ENCODE measurements at regions not wholly inside any gene's neighbourhood (a gene's known extent, or its start where the extent isn't known, plus 50 kb on each side); places are given as distances from the start of the nearest gene placed in this dataset.

DNA sequence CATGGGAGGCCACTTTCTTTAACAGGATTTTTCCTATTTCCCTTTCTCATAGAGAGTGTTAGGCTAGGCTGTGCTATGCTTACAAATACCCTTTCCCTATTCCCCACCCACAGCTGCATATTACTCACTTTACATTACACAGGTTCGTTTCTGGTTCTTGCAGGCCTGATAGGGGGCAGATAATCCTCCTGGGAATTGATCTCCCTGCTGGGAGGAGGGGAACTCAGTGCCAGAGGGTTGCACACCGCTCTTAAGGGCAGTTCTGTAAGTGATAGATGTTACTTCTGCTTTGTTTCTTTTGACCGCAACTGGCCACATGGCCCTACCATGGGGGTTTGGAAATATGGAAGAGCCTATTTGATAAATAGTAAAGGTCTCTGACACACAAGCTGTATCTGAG lies 54.0 kb upstream of the NTRK2 start:
- no peak overlapping the region for H3K9ac ChIP-seq (ENCODE audit: low read depth, low read length)

More for the DNA sequence above, 54.0 kb upstream of the NTRK2 start:
- Histone ChIP-seq H3K36me3 (ENCODE audit: control insufficient read depth, insufficient read depth, low read length) (no peaks in the 10 kb centered on the region), H2BK120ac (ENCODE audit: low read depth, low read length) (no peak overlapping the region), H3K18ac (ENCODE audit: low read depth, low read length) (no peak overlapping the region), H4K5ac (ENCODE audit: low read depth, low read length) (no peak overlapping the region), H2BK20ac (ENCODE audit: low read depth, low read length) (no peak overlapping the region), H3K9me3 (ENCODE audit: control insufficient read depth, insufficient read depth, low read length) (peaks cover 6% of the 10 kb centered on the region), H3K4me3 (ENCODE audit: insufficient read depth, low read depth, low read length) (no peak overlapping the region), H3K79me1 (ENCODE audit: low read depth in 1 of 2, low read length in 2 of 2) (no peaks in the 10 kb centered on the region), H2BK15ac (ENCODE audit: low read depth, low read length) (no peak overlapping the region), H2BK5ac (ENCODE audit: low read depth, low read length, poor library complexity, severe bottlenecking) (no peak overlapping the region), H2AFZ (replicated peaks; ENCODE audit: low read length, poor library complexity) (no peak overlapping the region), H3K27ac (ENCODE audit: insufficient read depth, low read length) (no peak overlapping the region), H3K23ac (ENCODE audit: low read depth, low read length) (no peak overlapping the region), H4K8ac (ENCODE audit: low read depth in 2 of 2, low read length in 2 of 2) (no peak overlapping the region), H3K4ac (ENCODE audit: low read depth, low read length) (no peak overlapping the region), H3K4me1 (ENCODE audit: control insufficient read depth, insufficient read depth, low read length) (no peaks in the 10 kb centered on the region), H3K9me1 (ENCODE audit: insufficient read depth, low read length) (no peaks in the 10 kb centered on the region), H3K56ac (ENCODE audit: extremely low read depth, insufficient read depth, low read length) (no peak overlapping the region), H4K20me1 (ENCODE audit: insufficient read depth, low read length) (no peaks in the 10 kb centered on the region), H4K91ac (ENCODE audit: insufficient read depth, low read depth, low read length) (no peak overlapping the region), H3K4me2 (ENCODE audit: low read depth, low read length) (no peak overlapping the region), H2AK9ac (replicated peaks; ENCODE audit: low read depth, low read length, poor library complexity) (no peak overlapping the region), H3K27me3 (ENCODE audit: control insufficient read depth, insufficient read depth, low read length) (no peaks in the 10 kb centered on the region), H3K14ac (replicated peaks; ENCODE audit: low read depth, low read length) (no peak overlapping the region), H2AK5ac (ENCODE audit: low read depth, low read length) (no peak overlapping the region)
- intact Hi-C loops (cut with micrococcal nuclease): no loop called here
- DNase-seq (no peak), ATAC-seq (ENCODE audit: low read depth) (no peak)
- dilution Hi-C loops (cut with HindIII; ENCODE audit: low sequenced_read_pairs, unreplicated experiment): no loop called here
- BruUV-seq (replicated peaks): no TSS peak
- TF ChIP-seq MAFK (IDR thresholded peaks at IDR 0.05; ENCODE audit: low read depth, low read length) (no peak), MXI1 (IDR thresholded peaks at IDR 0.05; ENCODE audit: borderline replicate concordance, low read depth, low read length) (no peak), CEBPB (IDR thresholded peaks at IDR 0.05; ENCODE audit: low read depth, low read length) (no peak), MAZ (IDR thresholded peaks at IDR 0.05; ENCODE audit: borderline replicate concordance, low read depth, low read length) (no peak), POLR2A (IDR thresholded peaks at IDR 0.05; ENCODE audit: low read depth, low read length) (no peak), BHLHE40 (IDR thresholded peaks at IDR 0.05; ENCODE audit: low read depth, low read length) (no peak), CHD1 (IDR thresholded peaks at IDR 0.05; ENCODE audit: low read depth, low read length) (no peak), CTCF (conservative IDR thresholded peaks at IDR 0.05; ENCODE audit: low read depth, low read length) (no peak), RFX5 (IDR thresholded peaks at IDR 0.05; ENCODE audit: low read depth, low read length) (no peak), RAD21 (IDR thresholded peaks at IDR 0.05; ENCODE audit: low read length) (no peak), FOS (IDR thresholded peaks at IDR 0.05; ENCODE audit: low read depth, low read length) (no peak), RCOR1 (IDR thresholded peaks at IDR 0.05; ENCODE audit: insufficient replicate concordance, low read length) (no peak)
- TF ChIP-seq, protein P1, sequence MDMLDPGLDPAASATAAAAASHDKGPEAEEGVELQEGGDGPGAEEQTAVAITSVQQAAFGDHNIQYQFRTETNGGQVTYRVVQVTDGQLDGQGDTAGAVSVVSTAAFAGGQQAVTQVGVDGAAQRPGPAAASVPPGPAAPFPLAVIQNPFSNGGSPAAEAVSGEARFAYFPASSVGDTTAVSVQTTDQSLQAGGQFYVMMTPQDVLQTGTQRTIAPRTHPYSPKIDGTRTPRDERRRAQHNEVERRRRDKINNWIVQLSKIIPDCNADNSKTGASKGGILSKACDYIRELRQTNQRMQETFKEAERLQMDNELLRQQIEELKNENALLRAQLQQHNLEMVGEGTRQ (IDR thresholded peaks at IDR 0.05; ENCODE audit: low read depth, low read length): no peak
- TF ChIP-seq, protein P2, sequence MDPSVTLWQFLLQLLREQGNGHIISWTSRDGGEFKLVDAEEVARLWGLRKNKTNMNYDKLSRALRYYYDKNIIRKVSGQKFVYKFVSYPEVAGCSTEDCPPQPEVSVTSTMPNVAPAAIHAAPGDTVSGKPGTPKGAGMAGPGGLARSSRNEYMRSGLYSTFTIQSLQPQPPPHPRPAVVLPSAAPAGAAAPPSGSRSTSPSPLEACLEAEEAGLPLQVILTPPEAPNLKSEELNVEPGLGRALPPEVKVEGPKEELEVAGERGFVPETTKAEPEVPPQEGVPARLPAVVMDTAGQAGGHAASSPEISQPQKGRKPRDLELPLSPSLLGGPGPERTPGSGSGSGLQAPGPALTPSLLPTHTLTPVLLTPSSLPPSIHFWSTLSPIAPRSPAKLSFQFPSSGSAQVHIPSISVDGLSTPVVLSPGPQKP (IDR thresholded peaks at IDR 0.05; ENCODE audit: borderline replicate concordance, low read depth, low read length): no peak
- ChIA-PET CTCF (no interaction called here), POLR2A (ENCODE audit: unreplicated experiment) (no interaction called here)
- in situ Hi-C loops (cut with MboI; ENCODE audit: low sequenced_read_pairs): no loop called here
- no CpG with 5 or more reads among the region's 3 CpGs for WGBS, 2 experiments (ENCODE audit: extremely low coverage in 2 of 2, insufficient read length in 1 of 2)

Data from IMR-90 (cell line).